ENCODE measurements at regions not wholly inside any gene's neighbourhood (a gene's known extent, or its start where the extent isn't known, plus 50 kb on each side); places are given as distances from the start of the nearest gene placed in this dataset.

DNA sequence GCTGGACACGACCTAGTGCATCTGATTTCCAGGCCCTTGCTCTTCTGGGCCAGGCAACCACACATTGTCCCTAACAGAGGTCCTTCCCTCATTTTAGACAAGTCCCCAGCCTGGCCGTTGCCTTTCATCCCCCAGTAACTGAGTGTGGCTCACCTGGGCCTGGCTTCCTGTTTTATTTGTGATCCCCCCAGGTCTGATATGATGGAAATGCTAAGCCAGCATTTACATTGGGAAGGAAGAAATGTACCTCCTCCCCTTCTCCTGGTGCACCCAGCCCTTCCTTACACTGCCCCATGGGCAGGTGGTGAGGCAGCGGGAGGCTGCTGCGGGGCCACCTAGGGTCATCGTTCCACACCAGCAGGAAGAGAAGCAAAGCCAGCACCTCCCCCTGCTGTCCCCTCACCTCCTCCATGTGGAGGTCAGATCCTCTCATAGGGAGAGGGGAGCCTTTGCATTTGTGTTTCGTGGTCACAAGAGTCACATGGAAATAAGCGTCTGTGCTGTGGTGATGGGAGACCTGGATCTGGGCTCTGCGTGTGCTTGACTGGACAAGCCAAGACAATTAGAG is 108.8 kb downstream of the GLRX3 start:
- H3K9me3 ChIP-seq (ENCODE audit: control extremely low read depth in 1 of 5, control insufficient read depth in 4 of 5, insufficient read depth in 2 of 5, low read depth in 1 of 5, low read length in 4 of 5) = peaks cover 1 to 23% (median 8%) of the 10 kb centered on the region in 5 experiments
- peaks cover 10 to 17% (median 15%) of the 10 kb centered on the region in 4 experiments for H3K4me1 ChIP-seq (ENCODE audit: control extremely low read depth in 1 of 4, control insufficient read depth in 4 of 4, insufficient read depth in 4 of 4, low read length in 3 of 4)
- no peak for DNase-seq
- 93% methylated on average over 5 of the region's 8 CpGs for WGBS (ENCODE audit: insufficient coverage)
- H3K27me3 ChIP-seq (replicated peaks in 2 of 5; ENCODE audit: control insufficient read depth in 4 of 5, insufficient read depth in 5 of 5, low read length in 4 of 5) = peaks cover 9 to 38% (median 11%) of the 10 kb centered on the region in 5 experiments
- ChIA-PET POLR2A (no interaction called here), CTCF (no interaction called here)
- H3K27ac ChIP-seq (ENCODE audit: insufficient read depth in 1 of 2, low read depth in 1 of 2, low read length in 2 of 2, poor library complexity in 1 of 2, severe bottlenecking in 2 of 2) = no peak overlapping the region
- no peaks in the 10 kb centered on the region for H3K36me3 ChIP-seq (ENCODE audit: control insufficient read depth in 4 of 4, insufficient read depth in 4 of 4, low read length in 3 of 4)
- no peak overlapping the region for H3K4me3 ChIP-seq (ENCODE audit: control insufficient read depth in 1 of 7, extremely low read depth in 1 of 7, insufficient read depth in 4 of 7, low read depth in 2 of 7, low read length in 6 of 7)

- ChIA-PET CTCF (no interaction called here), POLR2A (no interaction called here)
- H3K4me1 ChIP-seq (ENCODE audit: control extremely low read depth in 1 of 4, control insufficient read depth in 4 of 4, insufficient read depth in 4 of 4, low read length in 3 of 4) = peaks cover 10 to 17% (median 15%) of the 10 kb centered on the region in 4 experiments
- no peak overlapping the region for H3K27ac ChIP-seq (ENCODE audit: insufficient read depth in 1 of 2, low read depth in 1 of 2, low read length in 2 of 2, poor library complexity in 1 of 2, severe bottlenecking in 2 of 2)
- no peak overlapping the region for H3K4me3 ChIP-seq (ENCODE audit: control insufficient read depth in 1 of 7, extremely low read depth in 1 of 7, insufficient read depth in 4 of 7, low read depth in 2 of 7, low read length in 6 of 7)
- H3K36me3 ChIP-seq (ENCODE audit: control insufficient read depth in 4 of 4, insufficient read depth in 4 of 4, low read length in 3 of 4) = no peaks in the 10 kb centered on the region
- WGBS (ENCODE audit: insufficient coverage) = 100% methylated on average over 4 of the region's 4 CpGs
- H3K27me3 ChIP-seq (replicated peaks in 2 of 5; ENCODE audit: control insufficient read depth in 4 of 5, insufficient read depth in 5 of 5, low read length in 4 of 5) = peaks cover 9 to 38% (median 11%) of the 10 kb centered on the region in 5 experiments
- no peak for DNase-seq
- H3K9me3 ChIP-seq (ENCODE audit: control extremely low read depth in 1 of 5, control insufficient read depth in 4 of 5, insufficient read depth in 2 of 5, low read depth in 1 of 5, low read length in 4 of 5) = peaks cover 1 to 28% (median 7%) of the 10 kb centered on the region in 5 experiments
Measured at GRCh38 chr10:130246113-130246512, 109.9 kb downstream of the GLRX3 start.

- no peak for DNase-seq
Measured at GRCh38 chr10:130250127-130250526, 113.9 kb downstream of the GLRX3 start.

GRCh38 chr10:130251766-130252165 is 115.6 kb downstream of the GLRX3 start:
- no peak for DNase-seq
- no peak overlapping the region for H3K4me3 ChIP-seq (ENCODE audit: control insufficient read depth in 1 of 7, extremely low read depth in 1 of 7, insufficient read depth in 4 of 7, low read depth in 2 of 7, low read length in 6 of 7)
- H3K27ac ChIP-seq (ENCODE audit: insufficient read depth in 1 of 2, low read depth in 1 of 2, low read length in 2 of 2, poor library complexity in 1 of 2, severe bottlenecking in 2 of 2) = no peak overlapping the region
- WGBS (ENCODE audit: insufficient coverage) = 97% methylated on average over 4 of the region's 4 CpGs
- H3K36me3 ChIP-seq (ENCODE audit: control insufficient read depth in 4 of 4, insufficient read depth in 4 of 4, low read length in 3 of 4) = no peaks in the 10 kb centered on the region
- H3K27me3 ChIP-seq (replicated peaks in 2 of 5; ENCODE audit: control insufficient read depth in 4 of 5, insufficient read depth in 5 of 5, low read length in 4 of 5) = peaks cover 0 to 14% (median 0%) of the 10 kb centered on the region in 5 experiments
- no peaks in the 10 kb centered on the region for H3K4me1 ChIP-seq (ENCODE audit: control extremely low read depth in 1 of 4, control insufficient read depth in 4 of 4, insufficient read depth in 4 of 4, low read length in 3 of 4)
- ChIA-PET CTCF (no interaction called here), POLR2A (no interaction called here)
- peaks cover 1 to 19% (median 4%) of the 10 kb centered on the region in 5 experiments for H3K9me3 ChIP-seq (ENCODE audit: control extremely low read depth in 1 of 5, control insufficient read depth in 4 of 5, insufficient read depth in 2 of 5, low read depth in 1 of 5, low read length in 4 of 5)

More at GRCh38 chr10:130250127-130250526, 113.9 kb downstream of the GLRX3 start:
- no peak overlapping the region for H3K27ac ChIP-seq (ENCODE audit: insufficient read depth in 1 of 2, low read depth in 1 of 2, low read length in 2 of 2, poor library complexity in 1 of 2, severe bottlenecking in 2 of 2)
- H3K36me3 ChIP-seq (ENCODE audit: control insufficient read depth in 4 of 4, insufficient read depth in 4 of 4, low read length in 3 of 4) = no peaks in the 10 kb centered on the region
- no peaks in the 10 kb centered on the region for H3K4me1 ChIP-seq (ENCODE audit: control extremely low read depth in 1 of 4, control insufficient read depth in 4 of 4, insufficient read depth in 4 of 4, low read length in 3 of 4)
- POLR2A ChIA-PET = no interaction called here
- 82% methylated on average over 2 of the region's 3 CpGs for WGBS (ENCODE audit: insufficient coverage)
- H3K4me3 ChIP-seq (ENCODE audit: control insufficient read depth in 1 of 7, extremely low read depth in 1 of 7, insufficient read depth in 4 of 7, low read depth in 2 of 7, low read length in 6 of 7) = no peak overlapping the region
- peaks cover 0 to 25% (median 0%) of the 10 kb centered on the region in 5 experiments for H3K27me3 ChIP-seq (replicated peaks in 2 of 5; ENCODE audit: control insufficient read depth in 4 of 5, insufficient read depth in 5 of 5, low read length in 4 of 5)
- H3K9me3 ChIP-seq (ENCODE audit: control extremely low read depth in 1 of 5, control insufficient read depth in 4 of 5, insufficient read depth in 2 of 5, low read depth in 1 of 5, low read length in 4 of 5) = peaks cover 1 to 23% (median 4%) of the 10 kb centered on the region in 5 experiments
- CTCF ChIA-PET = no interaction called here

GRCh38 chr10:130254243-130254642 is 118.1 kb downstream of the GLRX3 start:
- Histone ChIP-seq H3K36me3 (ENCODE audit: control insufficient read depth in 4 of 4, insufficient read depth in 4 of 4, low read length in 3 of 4) (no peaks in the 10 kb centered on the region), H3K4me3 (ENCODE audit: control insufficient read depth in 1 of 7, extremely low read depth in 1 of 7, insufficient read depth in 4 of 7, low read depth in 2 of 7, low read length in 6 of 7) (no peak overlapping the region), H3K27me3 (replicated peaks in 2 of 5; ENCODE audit: control insufficient read depth in 4 of 5, insufficient read depth in 5 of 5, low read length in 4 of 5) (peaks cover 0 to 7% (median 0%) of the 10 kb centered on the region in 5 experiments), H3K4me1 (ENCODE audit: control extremely low read depth in 1 of 4, control insufficient read depth in 4 of 4, insufficient read depth in 4 of 4, low read length in 3 of 4) (no peaks in the 10 kb centered on the region), H3K27ac (ENCODE audit: insufficient read depth in 1 of 2, low read depth in 1 of 2, low read length in 2 of 2, poor library complexity in 1 of 2, severe bottlenecking in 2 of 2) (no peak overlapping the region), H3K9me3 (ENCODE audit: control extremely low read depth in 1 of 5, control insufficient read depth in 4 of 5, insufficient read depth in 2 of 5, low read depth in 1 of 5, low read length in 4 of 5) (peaks cover 1 to 28% (median 4%) of the 10 kb centered on the region in 5 experiments)
- 88% methylated on average over 7 of the region's 13 CpGs for WGBS (ENCODE audit: insufficient coverage)
- DNase-seq = no peak
- CTCF ChIA-PET = no interaction called here
- POLR2A ChIA-PET = no interaction called here

DNA sequence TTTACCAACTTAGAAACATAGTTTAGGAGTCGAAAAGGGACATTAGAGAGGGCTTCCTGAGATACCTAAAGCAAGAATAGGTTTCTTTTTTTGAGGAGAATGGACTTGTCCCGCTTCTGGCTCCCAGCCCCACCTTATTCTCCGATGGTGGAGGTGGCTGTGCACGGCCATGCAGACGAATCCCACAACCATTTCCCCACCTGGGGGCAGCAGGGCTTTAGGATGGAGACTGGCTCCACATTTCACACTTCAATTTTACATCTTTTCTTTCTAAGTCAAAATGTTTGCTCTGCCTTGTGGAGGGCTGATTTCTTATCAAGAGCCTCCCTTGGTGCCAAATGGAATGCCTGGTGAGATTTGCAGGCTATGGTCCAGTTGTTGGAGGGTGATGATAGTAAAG is 118.5 kb downstream of the GLRX3 start:
- no peaks in the 10 kb centered on the region for H3K36me3 ChIP-seq (ENCODE audit: control insufficient read depth in 4 of 4, insufficient read depth in 4 of 4, low read length in 3 of 4)
- no peak overlapping the region for H3K4me3 ChIP-seq (ENCODE audit: control insufficient read depth in 1 of 7, extremely low read depth in 1 of 7, insufficient read depth in 4 of 7, low read depth in 2 of 7, low read length in 6 of 7)
- H3K9me3 ChIP-seq (ENCODE audit: control extremely low read depth in 1 of 5, control insufficient read depth in 4 of 5, insufficient read depth in 2 of 5, low read depth in 1 of 5, low read length in 4 of 5) = peaks cover 0 to 28% (median 3%) of the 10 kb centered on the region in 5 experiments
- ChIA-PET CTCF (no interaction called here), POLR2A (no interaction called here)
- 69% methylated on average over 2 of the region's 5 CpGs for WGBS (ENCODE audit: insufficient coverage)
- DNase-seq = no peak
- H3K27me3 ChIP-seq (replicated peaks in 2 of 5; ENCODE audit: control insufficient read depth in 4 of 5, insufficient read depth in 5 of 5, low read length in 4 of 5) = peaks cover 0 to 7% (median 0%) of the 10 kb centered on the region in 5 experiments
- H3K27ac ChIP-seq (ENCODE audit: insufficient read depth in 1 of 2, low read depth in 1 of 2, low read length in 2 of 2, poor library complexity in 1 of 2, severe bottlenecking in 2 of 2) = no peak overlapping the region
- no peaks in the 10 kb centered on the region for H3K4me1 ChIP-seq (ENCODE audit: control extremely low read depth in 1 of 4, control insufficient read depth in 4 of 4, insufficient read depth in 4 of 4, low read length in 3 of 4)

- POLR2A ChIA-PET = no interaction called here
- no peak overlapping the region for H3K27ac ChIP-seq (ENCODE audit: insufficient read depth in 1 of 2, low read depth in 1 of 2, low read length in 2 of 2, poor library complexity in 1 of 2, severe bottlenecking in 2 of 2)
- WGBS (ENCODE audit: insufficient coverage) = 96% methylated on average over 5 of the region's 5 CpGs
- DNase-seq = no peak
- no peaks in the 10 kb centered on the region for H3K4me1 ChIP-seq (ENCODE audit: control extremely low read depth in 1 of 4, control insufficient read depth in 4 of 4, insufficient read depth in 4 of 4, low read length in 3 of 4)
- H3K9me3 ChIP-seq (ENCODE audit: control extremely low read depth in 1 of 5, control insufficient read depth in 4 of 5, insufficient read depth in 2 of 5, low read depth in 1 of 5, low read length in 4 of 5) = peaks cover 0 to 20% (median 2%) of the 10 kb centered on the region in 5 experiments
- CTCF ChIA-PET = no interaction called here
- peaks cover 0 to 5% (median 0%) of the 10 kb centered on the region in 5 experiments for H3K27me3 ChIP-seq (replicated peaks in 2 of 5; ENCODE audit: control insufficient read depth in 4 of 5, insufficient read depth in 5 of 5, low read length in 4 of 5)
- no peak overlapping the region for H3K4me3 ChIP-seq (ENCODE audit: control insufficient read depth in 1 of 7, extremely low read depth in 1 of 7, insufficient read depth in 4 of 7, low read depth in 2 of 7, low read length in 6 of 7)
- H3K36me3 ChIP-seq (ENCODE audit: control insufficient read depth in 4 of 4, insufficient read depth in 4 of 4, low read length in 3 of 4) = no peaks in the 10 kb centered on the region
Measured at GRCh38 chr10:130255777-130256176, 119.6 kb downstream of the GLRX3 start.
